HG02678 (cell line): ENCODE measurements at regions not wholly inside any gene's neighbourhood (a gene's known extent, or its start where the extent isn't known, plus 50 kb on each side); places are given as distances from the start of the nearest gene placed in this dataset.
"Not testable (repeated sequence)": the region's sequence is repeated elsewhere in the genome, so short reads cannot be mapped to it uniquely, and the experiment has no call there.

Source experiments
- ATAC-seq: cut with Tn5 transposase; IDR thresholded peaks from one replicate; pipeline ENCODE4 v1.9.1; 2021; ENCODE audit warnings: mild to moderate bottlenecking, moderate library complexity; ENCODE audit not compliant: unreplicated experiment

DNA sequence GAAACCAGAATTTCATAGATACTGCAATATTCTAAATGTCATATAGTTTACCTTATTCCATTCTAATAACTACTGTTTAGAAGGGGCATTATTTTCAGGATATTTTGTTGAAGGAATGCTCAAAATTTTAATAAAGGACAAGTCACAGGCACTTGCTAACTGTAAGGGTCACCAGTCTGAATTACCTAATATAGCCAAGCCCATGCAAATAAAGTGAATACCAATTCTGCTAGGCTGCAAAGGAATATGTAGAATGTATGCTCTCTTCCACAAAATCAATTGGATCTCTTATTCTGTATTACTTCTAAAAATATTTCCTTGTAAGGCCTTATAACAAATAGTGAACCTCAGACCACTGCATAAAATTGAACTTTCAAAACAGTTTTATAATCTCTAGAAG lies 52.3 kb upstream of the FAT4 start:
- no peak for ATAC-seq

DNA sequence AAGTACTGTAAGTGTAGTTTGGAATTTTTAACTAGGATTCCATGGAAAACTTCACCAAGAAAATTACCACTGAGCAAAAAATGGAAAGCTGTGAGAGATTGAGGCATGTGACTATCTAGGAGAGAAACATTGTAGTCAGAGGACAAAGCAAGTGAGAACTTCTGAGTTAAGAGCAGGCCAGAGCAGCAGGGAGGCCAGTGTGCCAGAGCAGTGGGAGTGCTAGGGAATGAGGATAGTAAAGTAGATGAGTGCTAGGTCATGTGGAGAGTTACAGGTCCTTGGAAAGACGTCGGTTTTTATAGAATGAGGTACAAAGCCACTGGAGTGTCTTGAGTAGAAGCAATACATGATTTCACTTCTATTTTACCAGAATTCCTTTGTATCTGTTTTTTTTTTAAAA lies 52.7 kb upstream of the FAT4 start:
- ATAC-seq: no peak

DNA sequence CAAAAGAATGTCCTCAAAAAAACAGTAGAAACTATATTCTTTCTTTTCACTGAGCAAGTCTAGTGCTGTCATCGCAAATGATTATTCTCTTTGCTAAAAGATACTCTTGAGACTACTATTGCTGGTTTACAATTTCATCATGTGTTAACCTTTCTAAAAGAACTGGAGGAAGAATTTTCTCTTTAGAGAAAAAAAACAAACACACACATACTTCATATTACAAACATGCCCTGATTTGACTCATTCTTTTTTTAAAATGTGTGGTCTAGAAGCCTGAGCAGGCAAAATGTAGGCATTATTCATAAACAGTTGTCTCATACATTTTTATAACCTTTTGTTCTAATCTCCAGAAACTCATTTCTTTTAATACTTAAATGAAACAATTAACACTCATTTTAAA lies 60.6 kb upstream of the FAT4 start:
- no peak for ATAC-seq

DNA sequence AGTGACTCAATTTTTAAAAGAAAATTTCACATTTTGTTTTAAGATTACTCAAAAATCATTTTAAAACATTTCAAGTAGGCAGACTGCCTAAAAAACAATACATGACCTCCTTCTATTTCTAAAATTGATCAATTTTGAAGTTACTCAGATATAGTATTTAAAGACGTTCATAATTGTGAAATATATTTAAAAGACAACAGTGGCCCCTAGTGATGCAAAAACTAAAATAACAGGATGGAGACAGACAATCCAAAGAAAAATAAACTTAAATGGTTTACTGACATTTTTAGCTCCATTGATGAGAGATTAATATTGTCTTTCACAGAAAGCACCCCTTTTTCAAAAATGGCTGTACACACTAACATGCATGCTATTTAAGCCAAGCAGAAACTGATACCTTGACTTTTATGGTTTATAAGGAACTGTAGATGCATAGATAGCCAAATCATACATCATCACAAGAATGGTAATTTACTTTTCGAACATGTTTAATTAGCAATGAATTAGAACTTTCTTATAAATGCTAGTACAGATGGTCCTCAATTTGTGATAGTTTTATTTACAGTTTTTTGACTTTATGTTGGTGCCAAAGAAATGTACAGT lies 69.8 kb upstream of the FAT4 start:
- no peak for ATAC-seq

DNA sequence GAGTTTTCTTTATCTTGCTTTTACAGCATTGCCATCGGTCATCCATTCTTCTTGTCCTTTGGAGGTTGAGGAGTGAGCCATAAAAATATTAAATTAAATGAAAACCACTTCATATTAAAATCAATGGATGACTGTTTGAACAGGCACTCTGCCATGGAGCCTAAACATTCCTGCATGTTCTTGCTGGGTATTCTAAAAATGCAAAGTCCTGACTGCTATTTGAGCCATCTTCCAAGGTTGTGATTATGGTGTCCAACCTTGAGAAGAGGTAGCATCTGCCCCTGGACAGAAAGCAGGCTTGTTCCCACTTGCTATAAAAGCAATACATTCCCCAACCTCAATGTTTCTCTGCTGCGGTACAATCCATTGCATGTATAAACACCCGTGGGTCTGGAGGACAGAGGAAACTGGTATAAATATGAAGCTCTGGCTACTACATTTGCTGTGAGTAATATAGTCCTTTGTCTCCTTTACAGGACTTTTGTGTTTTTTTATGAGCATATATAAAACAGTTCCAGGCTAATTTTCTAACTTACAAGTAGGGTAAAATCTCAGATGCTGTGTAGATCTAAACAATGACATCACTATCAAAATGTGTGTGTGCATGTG lies 70.9 kb upstream of the FAT4 start:
- no peak for ATAC-seq

DNA sequence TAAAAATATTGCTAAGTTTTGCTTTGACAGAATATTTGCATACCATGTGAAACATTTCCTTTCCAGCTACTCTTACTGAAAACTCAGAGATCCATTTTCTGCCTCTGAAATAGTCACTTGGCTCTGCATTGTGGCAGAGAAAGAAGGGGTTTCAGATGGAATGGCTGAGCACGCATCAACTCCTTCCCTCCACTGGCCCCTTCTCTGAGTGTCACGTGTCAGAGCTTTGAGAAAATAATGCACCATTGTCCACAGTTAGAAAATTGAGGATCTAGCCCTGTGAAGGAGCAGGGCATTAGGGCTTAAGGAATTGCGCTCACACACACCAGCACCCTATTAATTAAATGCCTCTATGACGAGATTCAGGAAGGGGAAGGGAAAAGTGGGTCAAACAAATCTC lies 78.8 kb upstream of the FAT4 start:
- no peak for ATAC-seq

DNA sequence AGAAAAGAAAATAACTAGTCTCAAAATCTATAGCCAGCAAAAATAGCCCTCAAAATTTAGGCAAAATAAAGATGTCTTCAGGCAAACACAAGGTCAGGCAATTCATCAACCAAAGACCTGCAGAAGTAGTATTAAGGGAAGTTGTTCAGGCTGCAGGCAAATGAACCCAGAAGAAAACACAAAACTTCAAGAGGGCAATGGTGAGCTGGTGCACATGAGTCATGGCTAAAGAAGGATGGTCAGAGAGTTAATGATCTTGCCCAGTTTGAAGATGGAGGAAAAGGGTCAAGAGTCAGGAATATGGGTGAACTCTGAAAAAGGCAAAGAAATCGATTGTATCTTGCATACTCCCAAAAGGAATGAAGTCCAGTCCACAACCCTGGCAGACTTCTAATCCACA lies 83.1 kb upstream of the FAT4 start:
- no peak for ATAC-seq

DNA sequence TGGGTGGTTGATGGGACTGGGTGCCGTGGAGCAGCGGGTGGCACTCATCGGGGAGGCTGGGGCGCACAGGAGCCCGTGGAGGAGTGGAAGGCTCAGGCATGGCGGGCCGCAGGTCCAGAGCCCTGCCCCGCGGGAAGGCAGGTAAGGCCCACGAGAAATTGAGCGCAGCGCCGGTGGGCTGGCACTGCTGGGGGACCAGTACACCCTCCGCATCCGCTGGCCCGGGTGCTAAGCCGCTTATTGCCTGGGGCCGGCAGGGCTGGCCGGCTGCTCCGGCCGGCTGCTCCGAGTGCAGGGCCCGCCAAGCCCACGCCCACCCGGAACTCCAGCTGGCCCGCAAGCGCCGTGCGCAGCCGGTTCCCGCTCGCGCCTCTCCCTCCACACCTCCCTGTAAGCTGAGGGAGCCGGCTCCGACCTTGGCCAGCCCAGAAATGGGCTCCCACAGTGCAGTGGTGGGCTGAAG lies 85.1 kb upstream of the FAT4 start:
- ATAC-seq: no peak

DNA sequence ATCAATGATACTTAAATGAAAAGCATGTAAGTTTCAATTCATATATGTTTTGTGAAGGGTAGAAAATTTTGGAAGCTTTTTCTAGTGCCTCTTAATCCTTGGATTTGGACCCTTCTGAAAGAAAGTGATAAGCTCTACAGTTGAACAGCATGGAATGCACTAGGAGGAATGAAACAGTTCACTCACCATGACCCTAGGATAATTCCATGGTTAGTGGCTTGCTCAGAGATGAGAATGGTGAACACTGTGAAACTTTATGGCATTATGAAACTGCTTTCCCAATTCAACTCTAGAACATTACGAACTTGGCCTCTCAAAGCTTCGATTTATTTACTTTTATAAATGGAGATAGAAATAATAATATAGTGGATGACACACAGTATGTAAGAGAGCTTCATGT lies 88.9 kb upstream of the FAT4 start:
- ATAC-seq: no peak

DNA sequence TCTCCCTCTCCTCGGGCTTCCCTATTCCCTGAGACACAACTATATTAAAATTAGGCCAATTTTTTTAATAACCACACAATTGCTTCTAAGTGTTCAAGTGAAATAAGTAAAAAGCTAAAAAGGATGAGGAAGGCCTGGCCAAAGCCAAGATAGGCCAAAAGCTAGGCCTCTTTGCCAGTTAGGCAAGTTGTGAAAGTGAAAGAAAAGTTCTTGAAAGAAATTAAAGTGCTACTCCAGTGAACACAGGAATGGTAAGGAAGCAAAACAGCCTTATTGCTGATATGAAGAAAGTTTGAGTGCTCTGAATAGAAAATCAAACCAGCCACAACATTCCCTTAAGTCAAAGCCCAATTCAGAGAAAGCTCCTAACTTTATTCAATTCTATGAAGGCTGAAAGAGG lies 114.2 kb upstream of the FAT4 start:
- no peak for ATAC-seq

DNA sequence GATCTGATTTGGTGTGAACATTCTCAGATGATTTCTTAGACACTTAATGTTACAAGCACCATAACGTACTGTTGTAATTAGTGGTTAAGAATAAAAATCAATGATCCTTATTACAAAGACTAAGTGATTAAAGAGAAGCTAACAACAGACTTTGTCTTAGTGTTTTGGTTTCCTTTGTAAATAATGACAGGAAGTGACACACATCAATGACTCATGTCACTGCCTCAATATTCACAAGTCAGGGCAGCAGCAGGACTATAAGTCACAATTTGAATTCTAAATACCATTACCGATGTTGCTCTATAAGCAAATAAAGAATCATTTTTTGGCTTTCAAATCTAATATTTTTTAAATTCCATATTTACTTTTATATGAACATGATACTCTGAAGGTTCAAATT lies 115.8 kb upstream of the FAT4 start:
- no peak for ATAC-seq

DNA sequence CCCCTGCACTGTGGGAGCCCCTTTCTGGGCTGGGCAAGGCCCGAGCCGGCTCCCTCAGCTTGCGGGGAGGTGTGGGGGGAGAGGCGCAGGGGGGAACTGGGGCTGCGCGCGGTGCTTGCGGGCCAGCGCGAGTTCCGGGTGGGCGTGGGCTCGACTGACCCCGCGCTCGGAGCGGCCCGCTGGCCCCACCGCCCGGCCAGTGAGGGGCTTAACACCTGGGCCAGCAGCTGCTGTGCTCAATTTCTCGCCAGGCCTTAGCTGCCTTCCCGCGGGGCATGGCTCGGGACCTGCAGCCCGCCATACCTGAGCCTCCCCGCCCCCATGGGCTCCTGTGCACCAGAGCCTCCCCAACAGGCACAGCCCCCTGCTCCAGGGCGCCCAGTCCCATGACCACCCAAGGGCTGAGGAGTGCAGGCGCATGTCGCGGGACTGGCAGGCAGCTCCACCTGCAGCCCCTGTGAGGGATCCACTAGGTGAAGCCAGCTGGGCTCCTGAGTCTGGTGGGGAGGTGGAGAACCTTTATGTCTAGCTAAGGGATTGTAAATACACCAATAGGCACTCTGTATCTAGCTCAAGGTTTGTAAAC lies 122.8 kb upstream of the FAT4 start:
- not testable (repeated sequence) for ATAC-seq

DNA sequence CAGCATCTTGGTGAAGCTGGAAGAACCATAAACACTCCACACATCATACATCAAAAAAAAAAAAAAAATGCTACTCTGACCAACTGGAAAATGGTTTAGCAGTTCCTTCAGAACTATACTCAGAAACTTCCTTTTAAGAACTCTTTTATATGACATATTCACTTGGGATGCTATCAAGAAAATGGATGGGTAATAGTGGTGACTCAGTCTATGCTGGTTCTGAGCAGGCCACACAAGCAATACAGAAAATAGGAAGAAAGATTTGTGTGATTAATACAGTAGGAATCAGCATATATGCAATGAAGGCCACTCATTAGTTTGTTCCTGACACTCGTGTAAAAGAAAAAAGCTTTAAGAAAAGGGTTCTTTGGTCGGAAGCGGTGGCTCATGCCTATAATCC lies 123.5 kb upstream of the FAT4 start:
- ATAC-seq: no peak

DNA sequence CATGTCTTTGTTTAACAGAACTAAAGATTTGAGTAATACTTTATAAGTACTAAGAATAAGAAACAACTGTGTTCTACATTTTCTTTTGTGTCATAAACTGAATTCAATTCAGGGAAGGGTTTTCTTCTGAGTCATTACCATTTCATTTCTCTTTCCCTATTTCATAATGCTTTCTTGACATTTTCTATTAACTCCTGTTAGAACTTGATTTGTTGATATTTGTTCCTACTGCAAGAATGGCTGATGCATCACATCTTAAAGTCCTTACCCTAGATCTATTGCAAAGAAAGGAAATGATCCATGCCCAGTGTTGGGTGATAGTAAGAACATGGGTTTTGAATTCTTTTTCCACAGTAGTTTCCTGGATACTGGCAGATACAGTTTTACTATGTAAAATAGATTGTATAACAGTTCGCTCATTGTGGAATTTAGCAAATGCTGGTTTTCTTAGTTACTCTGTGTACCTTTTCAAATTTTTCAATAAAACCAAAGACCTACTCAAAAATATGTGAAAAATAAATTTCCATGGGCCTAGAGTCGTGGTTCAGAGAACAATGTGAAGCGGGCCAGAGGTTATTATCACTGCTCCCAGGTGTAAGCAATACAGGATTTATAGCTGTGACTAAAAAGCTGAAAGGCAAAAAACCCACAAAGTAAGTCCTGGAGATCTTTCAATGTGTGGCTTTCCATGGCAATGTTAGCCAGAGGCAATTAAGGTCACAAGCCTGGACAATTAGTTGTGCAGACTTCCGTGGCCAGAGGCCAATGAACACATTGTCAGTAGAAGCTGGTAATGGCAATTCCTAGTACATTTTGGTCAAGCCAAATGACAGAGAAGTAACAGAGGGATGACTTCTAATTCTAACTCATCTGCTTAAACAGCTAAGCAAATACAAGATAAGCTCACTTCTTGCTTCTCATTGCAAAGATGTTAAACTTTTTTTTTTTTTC lies 127.3 kb upstream of the FAT4 start:
- ATAC-seq: no peak

DNA sequence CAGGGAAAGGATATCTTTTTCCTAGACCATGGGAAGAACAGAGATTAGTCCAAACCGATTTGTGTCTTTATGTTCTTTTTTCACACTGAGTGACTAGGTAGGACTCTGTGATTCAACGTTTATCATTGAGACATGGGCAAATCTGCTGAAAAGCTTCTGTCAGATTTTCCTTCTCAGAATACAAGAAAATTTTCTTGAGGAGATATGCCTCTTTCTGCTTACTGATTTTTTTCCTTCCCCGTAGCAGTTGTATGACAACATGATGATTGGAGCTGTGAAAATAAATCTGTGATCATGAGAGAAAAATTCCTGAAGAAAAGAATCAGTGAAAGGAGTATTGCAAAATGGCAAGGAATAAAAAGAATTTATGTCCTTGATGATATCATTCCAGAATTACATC lies 130.6 kb upstream of the FAT4 start:
- ATAC-seq: no peak

DNA sequence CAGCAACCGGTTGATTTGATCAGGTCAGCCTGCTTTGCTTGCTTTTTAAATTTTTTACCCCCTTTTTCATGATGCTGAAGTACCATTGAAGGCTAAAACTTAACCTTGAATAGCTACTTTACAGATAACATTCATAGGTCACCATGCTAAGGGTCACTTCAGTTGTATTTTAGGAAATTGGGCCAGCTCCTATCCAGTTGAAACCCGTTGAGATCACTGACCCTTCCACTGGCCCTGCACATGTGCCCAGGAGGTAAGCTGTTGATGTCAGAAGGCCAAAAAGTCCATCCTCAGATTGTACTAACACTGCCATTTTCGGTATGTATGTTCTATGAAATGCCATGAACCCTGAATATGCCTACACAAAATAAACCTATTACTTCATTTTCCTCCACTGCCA lies 133.0 kb upstream of the FAT4 start:
- ATAC-seq: no peak

DNA sequence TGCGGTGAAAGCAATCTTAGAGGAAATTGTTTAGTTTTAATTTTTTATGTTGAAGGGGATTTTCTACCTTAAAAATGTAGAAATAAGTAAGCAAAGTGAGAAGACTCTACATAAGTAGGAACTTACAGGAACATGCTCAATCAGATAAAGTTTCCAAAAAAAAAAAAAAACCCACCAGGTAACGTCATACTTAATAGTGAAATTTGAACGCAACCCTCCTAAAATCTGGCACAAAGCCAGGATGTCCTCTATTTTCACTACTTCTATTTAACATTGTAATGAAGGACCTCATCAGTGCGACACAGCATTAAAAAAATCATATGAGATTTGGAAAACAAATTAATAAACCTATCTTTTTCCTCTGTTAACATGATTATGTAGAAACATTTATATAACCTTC lies 135.0 kb upstream of the FAT4 start:
- ATAC-seq: no peak

DNA sequence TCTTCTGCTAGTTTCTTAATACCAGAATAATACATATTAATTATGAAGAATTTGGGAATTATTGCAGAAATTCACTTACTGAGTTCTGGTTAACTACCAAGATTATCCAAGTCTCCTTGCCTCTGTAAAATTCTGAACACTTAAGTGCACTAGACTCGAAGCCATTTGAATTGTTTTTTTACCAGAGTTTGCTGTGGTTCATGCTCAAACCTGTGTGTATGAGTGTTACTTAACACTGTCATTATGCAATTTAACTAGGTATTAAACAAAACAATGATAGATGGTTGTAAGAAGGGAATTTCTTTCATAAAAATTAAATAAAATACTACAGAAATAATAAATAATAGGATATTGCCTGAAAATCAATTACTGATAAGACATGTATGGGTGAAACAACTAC lies 145.6 kb upstream of the FAT4 start:
- ATAC-seq: no peak

DNA sequence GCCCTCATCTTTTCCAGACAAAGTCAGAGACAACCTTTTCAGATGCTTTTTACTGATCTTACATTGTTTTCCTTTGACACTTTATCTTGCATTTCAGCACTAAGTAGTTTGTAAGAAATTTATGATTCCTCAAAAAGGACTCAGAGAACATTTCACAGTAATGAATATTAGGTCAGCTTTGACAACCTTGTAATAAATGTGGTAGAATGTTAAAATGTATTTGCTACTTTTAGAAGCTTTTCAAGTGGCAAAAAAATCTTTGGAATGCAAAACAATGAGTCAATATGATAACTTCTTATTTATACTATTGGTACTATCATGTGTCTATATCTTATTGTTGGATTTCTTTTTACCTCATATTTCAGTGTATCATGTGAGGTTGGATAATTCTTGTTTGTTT lies 146.2 kb upstream of the FAT4 start:
- no peak for ATAC-seq

DNA sequence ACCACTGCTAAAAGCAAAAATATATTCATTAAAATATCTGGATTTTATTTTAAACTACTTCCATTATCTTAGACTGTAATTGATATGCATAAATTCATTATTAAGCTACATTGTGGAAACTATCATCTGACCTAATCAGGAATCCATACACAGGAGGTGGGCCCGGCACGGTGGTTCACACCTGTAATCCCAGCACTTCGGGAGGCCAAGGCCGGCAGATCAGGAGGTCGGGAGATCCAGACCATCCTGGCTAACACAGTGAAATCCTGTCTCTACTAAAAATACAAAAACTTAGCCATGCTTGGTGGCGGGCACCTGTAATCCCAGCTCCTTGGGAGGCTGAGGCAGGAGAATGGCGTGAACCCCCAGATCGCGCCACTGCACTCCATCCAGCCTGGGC lies 148.7 kb upstream of the FAT4 start:
- ATAC-seq: not testable (repeated sequence)

DNA sequence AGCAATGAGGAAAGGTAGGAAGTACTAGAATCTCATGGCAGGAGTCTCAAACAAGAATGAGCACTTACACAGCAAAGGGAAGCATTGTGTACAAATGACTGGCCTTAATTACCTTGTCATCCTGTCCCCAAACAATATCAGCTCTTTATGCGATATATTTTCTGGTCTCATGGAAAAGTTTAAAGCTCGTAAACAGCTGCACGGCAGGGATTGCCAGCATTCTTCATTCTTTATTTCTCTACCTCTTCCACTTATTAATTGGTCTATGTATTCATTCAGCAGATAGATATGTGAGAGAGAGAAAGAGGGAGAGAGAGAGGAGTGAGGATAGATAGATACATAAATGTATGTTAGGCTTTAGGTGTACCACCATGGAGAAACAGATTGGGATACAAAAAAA lies 155.8 kb upstream of the FAT4 start:
- ATAC-seq: no peak

DNA sequence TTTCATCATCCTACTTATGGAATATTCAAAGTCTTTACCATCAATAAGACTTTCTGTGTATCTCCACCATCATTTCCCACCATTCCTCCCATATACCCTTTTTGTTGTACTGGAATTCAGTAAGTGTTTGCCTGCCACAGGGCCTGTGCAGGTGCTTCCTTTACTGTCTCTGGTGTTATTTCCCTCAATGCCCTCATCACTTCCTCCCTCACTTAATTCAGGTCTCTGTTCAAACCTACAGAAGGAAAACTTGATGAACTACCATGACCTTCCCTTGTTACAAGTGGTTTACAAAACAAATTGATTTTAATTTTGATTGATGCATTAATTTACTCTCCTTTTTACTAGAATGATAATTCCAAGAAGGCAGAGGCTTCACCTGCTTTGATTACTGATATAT lies 159.5 kb upstream of the FAT4 start:
- no peak for ATAC-seq
